Esophagus squamous epithelium (tissue), 5 donors: ENCODE measurements at regions not wholly inside any gene's neighbourhood (a gene's known extent, or its start where the extent isn't known, plus 50 kb on each side); places are given as distances from the start of the nearest gene placed in this dataset.

Experiments
- DNase-seq: peaks from one replicate; lab custom pipeline; 2025; lab: John Stamatoyannopoulos, UW
- H3K27ac ChIP-seq, 4 donors: fragments of 200-600 bp; sonication (generic); one replicate each; pipeline ENCODE4 v1.5.1; 2016 to 2019; ENCODE audit warnings: mild to moderate bottlenecking in 1 of 4
- H3K27me3 ChIP-seq, 4 donors: fragments of 200-600 bp; sonication (generic); 1 replicate in 3 of 4; 2 replicates in 1 of 4; pipeline versions ENCODE4 v1.5.1 to v1.6.0; 2017 to 2021; ENCODE audit warnings: antibody characterized with exemption in 1 of 4
- H3K36me3 ChIP-seq, 3 donors: fragments of 200-600 bp; sonication (generic); one replicate each; pipeline ENCODE4 v1.5.1; 2016 to 2019
- H3K4me1 ChIP-seq, 3 donors: fragments of 200-600 bp; sonication (generic); one replicate each; pipeline ENCODE4 v1.5.1; 2017 to 2019
- H3K4me3 ChIP-seq, 4 donors: fragments of 200-600 bp; sonication (generic); 1 replicate in 3 of 4; 2 replicates in 1 of 4; pipeline ENCODE4 v1.5.1; 2016 to 2019; ENCODE audit warnings: mild to moderate bottlenecking in 2 of 4, moderate library complexity in 1 of 4
- H3K9me3 ChIP-seq, 3 donors: fragments of 200-600 bp; sonication (generic); one replicate each; pipeline ENCODE4 v1.5.1; 2016 to 2019
- POLR2A ChIP-seq, 4 donors: fragments of 450-650 bp; IDR thresholded peaks; one replicate each; pipeline ENCODE4 v1.6.1; 2017; ENCODE audit warnings: antibody characterized with exemption in 4 of 4, mild to moderate bottlenecking in 4 of 4, moderate library complexity in 3 of 4
- WGBS, 2 donors: methylation state at CpG; one replicate each; pipeline ENCODE4 v1.1.5; 2018; 5-methylcytosine and 5-hydroxymethylcytosine counted together
- intact Hi-C: fragments of 100-400 bp; cut with DNase I; formaldehyde crosslinking; loops from one replicate; pipeline ENCODE4 v1.15.0; 2022
- TF ChIP-seq, protein P1 (sequence below), 6 experiments: fragments of 450-650 bp in 4 of 6; fragments of 200-600 bp in 2 of 6; sonication (generic) in 2 of 6; IDR thresholded peaks; one replicate each; pipeline ENCODE4 v1.5.1; 2016 to 2019; ENCODE audit warnings: antibody characterized with exemption in 6 of 6, mild to moderate bottlenecking in 4 of 6, moderate library complexity in 4 of 6
- donor health status: DM: yes; HTN: yes; CAD: no.

DNA sequence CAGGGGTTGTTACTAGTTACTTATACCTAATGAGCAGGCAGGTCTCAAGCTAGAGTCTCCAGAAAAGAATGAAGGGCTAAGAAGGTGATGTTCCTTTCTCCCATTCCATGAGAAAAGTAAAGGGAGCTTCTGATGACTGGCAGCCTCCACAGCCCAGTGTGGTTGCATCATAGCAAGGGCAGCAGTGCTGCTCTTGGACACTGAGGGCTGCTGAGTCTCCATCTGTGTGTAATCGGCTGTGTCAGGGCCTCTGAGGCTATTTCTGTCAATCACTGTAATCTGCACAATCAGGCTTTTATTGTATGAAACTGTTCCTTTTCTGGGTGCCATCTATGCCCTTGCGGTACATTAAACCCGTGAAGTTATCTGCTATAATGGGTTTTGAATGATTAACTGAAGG is 164.1 kb upstream of the FBXO11 start:
- no peaks in the 10 kb centered on the region for H3K27me3 ChIP-seq
- intact Hi-C loops, result no loop called here

DNA sequence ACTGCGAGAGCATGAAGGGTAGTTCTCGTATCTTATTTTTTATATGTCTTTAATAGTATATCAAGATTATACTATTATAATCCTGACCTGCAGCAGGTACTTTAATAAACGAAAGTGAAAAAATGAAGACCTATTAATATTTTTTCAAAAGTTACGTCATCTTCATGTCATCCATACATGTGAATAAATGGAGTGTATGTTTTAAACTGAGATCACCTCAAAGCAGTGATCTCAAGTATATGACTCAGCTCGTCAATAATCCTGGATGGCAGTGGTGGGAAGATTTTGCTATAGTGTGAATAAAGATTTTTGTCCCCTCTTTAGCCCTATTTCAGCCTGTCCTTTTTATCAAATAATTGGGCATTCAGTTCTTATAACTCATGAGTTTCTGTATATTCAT is 166.3 kb upstream of the FBXO11 start:
- Histone ChIP-seq H3K4me3 (no peak overlapping the region), H3K4me1 (no peaks in the 10 kb centered on the region), H3K36me3 (no peaks in the 10 kb centered on the region), H3K9me3 (no peaks in the 10 kb centered on the region), H3K27me3 (no peaks in the 10 kb centered on the region), H3K27ac (no peak overlapping the region)
- TF ChIP-seq, protein P1, sequence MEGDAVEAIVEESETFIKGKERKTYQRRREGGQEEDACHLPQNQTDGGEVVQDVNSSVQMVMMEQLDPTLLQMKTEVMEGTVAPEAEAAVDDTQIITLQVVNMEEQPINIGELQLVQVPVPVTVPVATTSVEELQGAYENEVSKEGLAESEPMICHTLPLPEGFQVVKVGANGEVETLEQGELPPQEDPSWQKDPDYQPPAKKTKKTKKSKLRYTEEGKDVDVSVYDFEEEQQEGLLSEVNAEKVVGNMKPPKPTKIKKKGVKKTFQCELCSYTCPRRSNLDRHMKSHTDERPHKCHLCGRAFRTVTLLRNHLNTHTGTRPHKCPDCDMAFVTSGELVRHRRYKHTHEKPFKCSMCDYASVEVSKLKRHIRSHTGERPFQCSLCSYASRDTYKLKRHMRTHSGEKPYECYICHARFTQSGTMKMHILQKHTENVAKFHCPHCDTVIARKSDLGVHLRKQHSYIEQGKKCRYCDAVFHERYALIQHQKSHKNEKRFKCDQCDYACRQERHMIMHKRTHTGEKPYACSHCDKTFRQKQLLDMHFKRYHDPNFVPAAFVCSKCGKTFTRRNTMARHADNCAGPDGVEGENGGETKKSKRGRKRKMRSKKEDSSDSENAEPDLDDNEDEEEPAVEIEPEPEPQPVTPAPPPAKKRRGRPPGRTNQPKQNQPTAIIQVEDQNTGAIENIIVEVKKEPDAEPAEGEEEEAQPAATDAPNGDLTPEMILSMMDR (IDR thresholded peaks at IDR 0.05), result no peak
- TF ChIP-seq POLR2A (IDR thresholded peaks at IDR 0.05), result no peak
- WGBS, 2 donors, result 74 to 83% methylated on average over 5 of the region's 5 CpGs
- intact Hi-C loops, result no loop called here
- DNase-seq, result no peak

More for the DNA sequence above, 164.1 kb upstream of the FBXO11 start:
- TF ChIP-seq POLR2A (IDR thresholded peaks at IDR 0.05), result no peak
- TF ChIP-seq, protein P1 (IDR thresholded peaks at IDR 0.05), result no peak
- Histone ChIP-seq H3K4me1 (no peaks in the 10 kb centered on the region), H3K27ac (no peak overlapping the region), H3K9me3 (no peaks in the 10 kb centered on the region), H3K4me3 (no peak overlapping the region), H3K36me3 (no peaks in the 10 kb centered on the region)
- WGBS, 2 donors, result 64 to 94% methylated on average over 3 of the region's 3 CpGs
- DNase-seq, result no peak

DNA sequence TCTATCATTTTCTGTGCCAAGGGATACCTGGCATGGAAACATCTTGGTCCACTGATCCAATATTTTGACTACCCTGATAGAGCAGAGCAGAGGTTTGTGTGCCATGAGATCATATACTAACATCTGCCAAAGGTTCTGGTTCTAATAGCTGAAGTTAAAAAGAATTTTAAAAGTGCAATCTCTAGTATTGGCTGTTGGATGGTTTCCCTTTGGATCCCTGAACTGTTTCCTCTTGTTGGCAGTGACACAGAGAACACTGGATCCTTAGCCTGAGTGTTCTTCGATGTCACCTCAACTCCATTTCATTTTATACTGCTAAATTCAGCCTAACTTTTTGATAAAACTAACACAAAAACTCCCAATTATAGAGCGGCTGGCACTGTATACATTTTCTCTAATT is 169.3 kb upstream of the FBXO11 start:
- WGBS, 2 donors, result 80 to 87% methylated on average over 2 of the region's 2 CpGs
- DNase-seq, result no peak
- Histone ChIP-seq H3K36me3 (no peaks in the 10 kb centered on the region), H3K4me3 (no peak overlapping the region), H3K27ac (no peak overlapping the region), H3K9me3 (no peaks in the 10 kb centered on the region), H3K4me1 (no peaks in the 10 kb centered on the region), H3K27me3 (no peaks in the 10 kb centered on the region)
- TF ChIP-seq POLR2A (IDR thresholded peaks at IDR 0.05), result no peak
- TF ChIP-seq, protein P1 (IDR thresholded peaks at IDR 0.05), result no peak
- intact Hi-C loops, result no loop called here

DNA sequence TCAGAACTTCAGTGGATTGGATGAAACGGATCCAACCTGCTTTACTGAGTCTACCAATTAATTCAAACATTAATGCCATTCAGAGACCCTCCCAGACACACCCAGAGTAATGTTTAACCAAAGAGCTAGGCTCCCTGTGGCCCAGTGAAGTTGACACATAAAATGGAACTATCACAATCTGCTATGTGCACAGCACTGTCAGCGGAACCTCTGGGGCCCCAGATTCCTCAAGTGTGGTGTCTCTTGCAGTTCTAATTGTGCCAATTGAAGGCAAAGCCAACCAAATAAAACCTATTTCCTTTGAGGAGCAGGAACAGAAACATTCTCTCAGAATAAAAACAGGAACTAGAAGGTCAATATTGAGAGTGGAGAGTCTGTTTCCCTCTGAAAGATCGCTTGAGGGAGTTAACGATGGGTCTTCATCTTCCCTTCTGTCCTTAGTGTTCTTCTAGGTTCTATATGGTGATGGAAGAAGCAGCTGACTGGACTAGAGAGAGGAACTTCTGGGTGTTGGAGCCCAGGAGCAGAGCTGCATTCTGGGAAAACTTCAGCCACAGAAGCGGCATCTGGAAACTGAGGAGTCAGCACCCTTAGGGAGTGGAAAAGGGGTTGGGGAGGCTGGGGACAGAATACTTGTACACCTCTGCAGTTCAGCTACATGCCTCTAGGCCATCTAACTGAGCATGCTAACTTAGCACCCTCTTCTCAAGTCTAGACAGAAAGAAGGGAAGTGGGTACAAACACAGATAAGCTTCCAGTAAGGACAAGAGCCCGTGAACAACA is 174.4 kb upstream of the FBXO11 start:
- H3K36me3 ChIP-seq, result no peaks in the 10 kb centered on the region
- WGBS, 2 donors, result 75 to 76% methylated on average over 6 of the region's 6 CpGs
- H3K27ac ChIP-seq, result no peak overlapping the region
- no peaks in the 10 kb centered on the region for H3K4me1 ChIP-seq
- no peak overlapping the region for H3K4me3 ChIP-seq
- DNase-seq, result no peak
- TF ChIP-seq POLR2A (IDR thresholded peaks at IDR 0.05), result no peak
- TF ChIP-seq, protein P1 (IDR thresholded peaks at IDR 0.05), result no peak
- H3K9me3 ChIP-seq, result no peaks in the 10 kb centered on the region
- intact Hi-C loops, result no loop called here
- H3K27me3 ChIP-seq, result no peaks in the 10 kb centered on the region

DNA sequence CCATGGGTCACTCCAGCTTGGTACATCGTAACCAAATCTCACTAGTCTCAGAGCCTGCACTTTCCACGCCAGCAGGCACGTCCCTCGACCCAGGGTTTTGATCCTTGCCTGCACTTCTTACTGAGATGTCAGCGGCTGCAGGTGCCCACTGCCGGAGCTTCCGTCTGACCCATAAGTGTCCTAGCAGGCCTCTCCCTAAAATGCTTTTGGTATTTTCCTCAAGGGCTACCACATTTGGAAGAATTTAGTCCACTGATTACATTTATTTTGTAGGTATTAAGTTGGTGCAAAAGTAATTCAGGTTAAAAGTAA is 175.0 kb upstream of the FBXO11 start:
- DNase-seq, result no peak
- intact Hi-C loops, result no loop called here

More for the DNA sequence above, 175.0 kb upstream of the FBXO11 start:
- Histone ChIP-seq H3K4me1 (no peaks in the 10 kb centered on the region), H3K9me3 (no peaks in the 10 kb centered on the region), H3K27ac (no peak overlapping the region), H3K27me3 (no peaks in the 10 kb centered on the region), H3K4me3 (no peak overlapping the region), H3K36me3 (no peaks in the 10 kb centered on the region)
- 80 to 83% methylated on average over 6 to 7 of the region's 7 CpGs for WGBS, 2 donors
- TF ChIP-seq, protein P1 (IDR thresholded peaks at IDR 0.05), result no peak
- TF ChIP-seq POLR2A (IDR thresholded peaks at IDR 0.05), result no peak
